Renal cortex interstitium (tissue), 11 donors: ENCODE measurements at regions not wholly inside any gene's neighbourhood (a gene's known extent, or its start where the extent isn't known, plus 50 kb on each side); places are given as distances from the start of the nearest gene placed in this dataset.
"Not testable (repeated sequence)": the region's sequence is repeated elsewhere in the genome, so short reads cannot be mapped to it uniquely, and the experiment has no call there.

ENCODE experiments used
- DNase-seq, 11 donors: peaks; one replicate each; pipeline ENCODE4 v3.0.0-alpha.2; 2013; ENCODE audit warnings: low read depth in 9 of 11, low spot score in 4 of 11; ENCODE audit errors: extremely low read depth in 1 of 11

DNA sequence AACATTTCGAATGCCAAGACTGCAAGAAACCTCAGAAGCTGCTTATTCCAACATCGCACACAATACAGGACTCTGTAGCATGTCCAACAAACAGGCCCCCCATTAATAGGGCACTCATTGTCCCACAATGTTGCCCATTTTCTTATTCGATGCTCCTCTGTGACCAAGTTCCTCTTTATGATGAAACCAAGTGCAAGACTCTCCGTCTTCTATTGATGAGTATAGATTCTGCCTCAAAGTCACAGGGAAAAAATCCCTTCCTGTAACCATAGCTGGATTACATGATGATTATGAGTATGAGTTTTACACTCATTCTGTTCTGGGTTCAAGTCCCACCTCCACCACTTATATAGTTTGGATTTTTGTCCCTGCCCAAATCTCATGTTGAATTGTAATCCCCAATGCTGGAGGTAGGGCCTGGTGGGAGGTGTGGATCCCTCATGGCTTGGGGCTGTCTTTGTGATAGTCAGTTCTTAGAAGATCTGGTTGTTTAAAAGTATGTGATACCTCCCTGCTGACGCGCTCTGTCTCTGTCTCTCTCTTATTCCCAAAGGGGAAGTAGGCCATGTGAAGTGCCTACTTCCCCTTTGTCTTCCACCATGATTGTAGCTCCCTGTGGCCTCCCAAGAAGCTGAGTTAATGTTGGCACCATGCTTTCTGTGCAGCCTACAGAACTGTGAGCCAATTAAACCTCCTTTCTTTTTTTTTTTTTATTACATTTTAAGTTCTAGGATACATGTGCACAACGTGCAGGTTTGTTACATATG is 148.7 kb downstream of the OSR1 start:
- DNase-seq = no peak

DNA sequence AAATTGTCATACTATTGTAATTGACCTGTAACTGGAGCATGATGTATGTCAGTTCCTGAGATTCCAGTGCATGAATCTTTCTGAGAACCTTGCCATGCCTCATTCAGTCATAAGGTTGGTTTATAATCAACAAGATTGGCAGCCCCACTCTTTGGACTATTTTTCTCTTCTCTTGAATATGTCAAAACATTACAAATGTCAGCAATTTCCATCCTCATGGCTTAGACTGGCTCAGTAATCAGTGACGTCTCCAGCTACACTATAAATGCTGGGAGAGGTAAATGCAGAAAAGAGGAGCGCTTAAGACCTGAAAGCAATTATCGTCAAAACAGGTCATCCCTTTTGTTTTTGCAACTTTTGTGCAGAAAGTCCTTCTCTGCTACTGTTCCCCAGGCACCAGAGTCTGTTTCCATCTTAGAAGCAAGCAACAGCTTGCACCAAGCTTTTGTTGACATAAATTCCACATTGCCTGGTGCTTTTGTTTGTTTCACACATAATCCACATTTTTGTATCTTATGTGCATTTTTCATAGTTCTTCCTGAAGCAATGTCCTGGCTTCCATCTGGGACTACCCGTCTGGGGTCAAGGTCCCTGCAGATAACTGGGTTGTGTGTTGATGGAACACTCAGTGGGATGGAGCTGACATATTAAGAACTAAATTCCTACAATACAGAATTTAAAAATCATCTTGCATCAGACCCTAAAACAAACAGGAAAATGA is 149.8 kb downstream of the OSR1 start:
- DNase-seq = no peak

DNA sequence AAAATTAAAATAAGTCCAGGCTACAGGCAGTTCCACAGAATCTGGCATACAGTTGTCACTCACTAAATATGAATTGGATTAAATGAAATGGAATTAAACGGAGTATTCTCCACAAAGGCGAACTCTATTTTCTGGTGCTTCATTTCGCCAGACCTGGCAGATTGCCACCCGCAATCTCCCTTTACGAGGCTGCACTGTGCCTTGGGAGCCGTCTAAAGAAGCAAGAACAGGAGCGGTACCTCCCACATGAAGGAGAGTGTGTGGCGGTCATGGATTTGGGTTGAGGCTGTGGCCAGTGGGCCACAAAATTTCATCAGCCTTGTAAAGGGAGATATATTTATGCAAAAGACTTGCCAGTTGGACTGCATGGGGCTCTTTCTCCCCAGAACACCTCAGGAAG is 151.0 kb downstream of the OSR1 start:
- DNase-seq = no peak

DNA sequence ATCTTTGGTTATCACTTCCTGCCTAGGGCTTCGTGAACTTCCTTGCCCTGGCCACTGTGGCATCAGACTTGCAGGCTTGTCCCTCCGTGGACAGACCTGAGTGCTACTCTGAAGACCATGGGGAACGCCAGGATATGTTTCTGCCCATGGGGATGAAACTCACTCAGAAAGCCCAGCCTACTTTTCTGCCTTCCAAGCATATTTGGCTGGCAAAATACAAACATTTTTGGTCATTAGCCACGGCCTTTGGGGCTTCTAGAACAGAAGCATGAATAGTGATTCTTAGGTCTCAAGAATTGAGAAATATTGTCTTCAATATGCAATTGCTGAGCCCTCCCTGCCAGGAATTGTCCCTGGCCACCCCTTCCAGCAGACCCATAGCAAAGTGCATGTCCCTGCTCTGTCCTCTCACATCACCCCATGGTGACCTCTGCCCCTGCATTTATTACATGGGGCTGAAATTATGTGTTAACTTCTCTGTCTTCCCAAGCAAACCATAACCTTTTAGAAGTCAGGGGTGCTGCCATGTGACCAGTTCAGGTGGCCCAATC is 152.4 kb downstream of the OSR1 start:
- no peak for DNase-seq

DNA sequence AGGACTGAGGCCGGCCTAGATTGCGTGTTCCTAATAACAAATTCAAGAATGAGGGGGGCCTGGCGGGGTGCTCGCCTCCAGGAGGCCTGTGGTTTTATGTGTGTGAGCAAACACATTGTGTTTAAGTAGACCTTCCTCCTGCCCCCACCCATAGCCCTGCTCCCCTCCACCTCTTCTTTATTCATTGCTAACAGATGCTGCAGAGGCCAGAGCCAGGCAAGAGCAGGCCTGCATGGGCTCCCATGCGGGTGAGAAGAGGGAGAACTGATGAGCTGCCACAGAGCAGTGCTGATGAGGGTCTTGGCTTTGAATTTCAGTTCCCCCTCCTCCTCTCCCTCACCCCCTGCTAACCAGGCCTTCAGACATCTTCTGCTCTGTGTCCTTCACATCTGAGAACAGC is 154.6 kb downstream of the OSR1 start:
- no peak for DNase-seq

DNA sequence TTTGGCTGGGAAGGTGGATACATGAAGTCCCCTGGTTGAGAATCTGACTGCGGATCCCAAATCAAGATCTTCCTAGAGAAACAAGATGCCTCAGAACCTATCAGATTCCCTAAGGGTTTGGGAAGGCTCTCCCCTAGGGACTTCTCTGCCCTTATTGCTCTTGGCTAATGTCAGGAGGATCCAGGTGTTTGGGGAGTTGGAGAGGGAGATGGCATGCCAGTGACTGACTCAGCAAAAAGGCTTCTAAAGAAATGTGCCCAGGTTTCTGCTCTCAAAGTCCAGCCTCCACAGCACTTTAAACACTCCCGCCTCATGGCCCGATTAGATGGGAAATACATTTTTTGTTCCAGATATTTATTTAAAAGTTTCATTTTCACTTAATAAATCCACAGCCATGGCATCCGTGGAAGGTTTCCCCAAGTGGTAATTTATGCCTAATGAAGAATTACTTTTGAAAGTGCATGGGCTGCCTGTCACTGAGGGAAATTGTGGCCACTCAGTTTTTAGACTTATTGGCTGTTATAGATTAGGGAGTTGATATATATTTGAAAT is 156.4 kb downstream of the OSR1 start:
- DNase-seq = no peak

DNA sequence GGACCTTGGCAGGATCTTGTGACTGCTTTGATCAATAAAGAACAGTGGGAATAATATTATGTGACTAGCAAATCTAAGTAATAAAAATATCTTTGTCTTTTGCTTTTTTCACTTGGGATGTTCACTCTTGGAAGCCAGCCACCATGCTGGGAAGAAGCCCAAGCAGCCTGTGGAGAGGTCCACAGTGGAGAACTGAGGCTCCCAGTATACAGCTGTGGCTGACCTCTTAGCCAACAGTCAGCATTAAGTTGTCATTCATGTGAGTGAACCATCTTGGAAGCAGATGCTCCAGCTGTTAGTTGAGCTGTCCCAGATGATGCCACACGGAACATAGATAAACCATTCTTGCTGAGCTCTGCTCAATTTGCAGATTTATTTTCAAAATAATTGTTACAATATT is 160.0 kb downstream of the OSR1 start:
- no peak for DNase-seq

DNA sequence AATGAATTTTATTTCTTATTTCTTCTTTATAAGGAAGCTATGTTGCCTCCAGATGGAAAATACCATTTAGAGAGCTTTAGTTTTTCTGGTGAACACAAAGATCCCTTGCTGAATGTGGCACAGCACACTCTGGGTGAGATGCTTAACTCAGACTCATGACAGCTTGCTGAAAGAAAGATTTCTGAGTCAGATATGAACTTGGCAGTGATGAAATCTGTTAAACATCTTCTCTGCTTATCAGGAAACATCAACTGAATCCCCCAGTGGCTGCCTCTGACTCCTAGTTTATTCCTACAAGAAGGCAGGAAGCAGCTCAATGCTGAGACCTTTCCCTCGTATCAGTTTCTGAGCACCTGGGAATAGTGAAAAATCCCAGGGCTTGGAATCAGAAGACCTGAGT is 162.8 kb downstream of the OSR1 start:
- DNase-seq = no peak

DNA sequence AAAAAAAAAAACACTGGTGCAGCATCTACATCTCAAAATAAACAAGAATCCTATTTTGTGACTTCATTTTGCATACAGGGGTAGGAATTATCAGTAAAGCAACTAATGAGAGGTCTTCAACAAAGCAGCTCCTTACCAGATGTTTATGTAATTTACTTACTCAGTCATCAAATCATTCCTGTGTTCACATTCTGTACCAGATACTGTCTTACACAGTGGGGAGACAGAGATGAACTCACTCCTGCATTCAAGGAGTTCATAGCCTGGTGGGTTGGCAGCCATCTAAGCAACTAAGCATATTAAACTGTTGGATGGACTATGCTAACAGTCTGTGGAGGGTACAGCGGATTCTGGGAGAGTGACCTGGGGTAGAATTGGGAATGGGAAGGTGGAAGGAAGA is 169.0 kb downstream of the OSR1 start:
- DNase-seq = no peak

DNA sequence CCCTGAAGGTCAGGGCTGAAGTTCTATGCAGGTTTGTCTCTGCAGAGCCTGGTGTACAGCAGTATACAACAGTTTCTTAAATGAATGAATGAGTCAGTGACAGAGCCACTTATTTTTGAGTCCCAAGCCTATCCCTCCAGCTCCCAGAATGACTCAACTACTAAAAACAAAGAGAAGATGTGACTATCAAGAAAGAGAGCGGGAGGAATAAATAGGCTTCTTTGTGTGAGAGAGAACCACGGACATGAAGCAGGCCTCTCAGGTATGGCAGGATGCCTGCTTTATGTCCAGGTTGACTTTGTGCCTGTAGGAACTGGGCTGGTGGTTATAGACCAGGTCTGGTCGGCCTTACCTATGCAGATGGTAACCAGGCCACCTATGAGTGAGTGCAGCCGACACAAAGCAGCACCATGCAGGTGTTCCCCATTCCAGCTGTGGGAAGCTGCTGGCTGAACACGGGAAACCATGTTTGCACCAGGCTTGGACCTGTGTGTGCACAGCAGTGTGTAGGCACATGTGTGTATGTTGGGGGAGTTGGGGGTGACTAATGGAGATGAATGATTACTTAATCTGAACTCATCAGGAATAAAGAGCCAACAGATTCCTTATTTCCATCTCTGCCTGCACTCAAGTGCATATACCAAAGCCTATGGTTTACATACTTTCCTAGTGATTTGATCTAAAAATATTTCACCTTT is 171.0 kb downstream of the OSR1 start:
- no peak for DNase-seq

DNA sequence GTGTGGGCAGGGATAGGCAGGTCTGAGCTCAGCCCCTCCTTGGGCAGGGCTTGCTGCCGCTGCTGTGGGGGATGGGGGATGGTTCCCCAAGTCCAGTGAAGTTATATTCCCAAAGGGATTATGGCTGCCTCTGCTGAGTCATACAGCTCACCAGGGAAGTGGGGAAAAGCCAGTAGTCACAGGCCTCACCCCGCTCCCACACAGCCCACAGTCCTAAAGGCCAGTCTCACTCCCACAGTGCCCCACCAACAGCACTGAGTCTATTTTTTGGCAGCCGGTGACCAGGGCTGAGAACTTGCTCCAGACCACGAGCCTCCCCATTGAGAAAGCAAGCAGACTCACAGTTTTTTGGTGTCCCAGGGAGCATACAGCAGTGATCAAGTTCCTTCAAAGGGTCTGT is 173.3 kb downstream of the OSR1 start:
- DNase-seq = no peak

DNA sequence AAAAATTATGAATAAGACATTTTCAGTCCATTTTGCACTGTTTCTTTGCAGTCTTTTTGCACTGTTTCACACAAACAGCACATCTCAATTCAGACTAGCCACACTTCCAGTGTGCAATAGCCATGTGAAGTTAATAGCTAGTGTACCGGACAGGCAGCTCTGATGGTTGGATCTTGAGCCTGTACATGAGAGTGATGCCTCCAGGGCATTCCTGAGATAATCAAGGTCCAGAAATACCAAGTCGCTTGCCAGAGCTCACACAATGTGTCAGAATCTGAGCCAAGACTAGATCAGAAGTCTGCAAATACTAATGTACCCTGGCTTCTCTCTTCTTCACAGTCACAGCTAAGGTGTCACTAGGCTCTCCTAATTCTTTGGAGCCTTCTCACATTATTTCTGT is 180.2 kb downstream of the OSR1 start:
- no peak for DNase-seq

DNA sequence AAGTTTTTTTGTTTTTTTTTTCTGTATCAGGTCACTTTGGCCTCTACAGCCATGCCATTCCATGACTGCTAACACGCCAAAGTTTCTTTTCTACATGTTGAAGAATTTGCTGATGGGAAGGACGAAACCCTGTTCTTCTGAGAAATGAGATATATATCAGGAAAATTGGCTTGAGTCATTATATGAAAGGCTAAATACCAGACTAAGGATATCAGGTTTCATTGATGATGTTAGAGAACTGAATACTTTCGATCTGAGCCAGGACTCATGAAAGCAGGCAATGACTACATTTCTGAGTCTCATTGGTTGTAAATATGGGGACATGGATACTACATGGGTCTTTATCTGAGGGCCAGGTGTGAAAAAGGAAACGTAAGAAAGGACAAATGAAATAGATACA is 181.4 kb downstream of the OSR1 start:
- no peak for DNase-seq

DNA sequence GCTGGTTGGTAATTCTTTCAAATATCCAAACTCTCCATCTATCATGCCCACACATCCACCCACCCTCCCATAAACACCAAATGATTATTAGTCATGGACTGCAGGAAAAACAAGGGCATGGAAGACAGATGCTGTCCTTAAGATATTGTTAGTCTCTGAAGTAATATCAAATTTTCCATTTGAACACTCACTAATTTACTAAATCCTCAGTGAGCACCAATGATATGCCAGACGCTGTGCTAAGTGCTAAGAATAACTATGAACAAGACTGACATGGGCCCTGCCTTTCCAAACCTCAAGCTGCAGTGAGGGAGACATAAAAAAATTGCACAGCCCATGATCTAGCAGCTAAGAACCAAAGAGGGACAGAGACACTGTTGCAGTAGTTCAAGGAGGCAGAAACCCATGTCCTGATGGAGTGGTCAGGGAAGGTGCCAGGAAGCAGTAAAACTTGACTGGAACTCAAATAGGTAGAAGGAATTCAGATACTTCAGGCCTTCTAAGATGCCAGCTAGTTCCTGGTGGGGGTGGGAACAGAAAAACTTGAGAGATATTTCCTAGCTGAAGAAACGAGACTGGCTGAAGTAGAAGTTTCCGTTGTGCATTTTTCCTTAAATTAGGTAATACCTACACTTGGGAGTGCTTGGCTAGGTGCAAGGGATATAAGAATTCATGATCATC is 182.1 kb downstream of the OSR1 start:
- no peak for DNase-seq

DNA sequence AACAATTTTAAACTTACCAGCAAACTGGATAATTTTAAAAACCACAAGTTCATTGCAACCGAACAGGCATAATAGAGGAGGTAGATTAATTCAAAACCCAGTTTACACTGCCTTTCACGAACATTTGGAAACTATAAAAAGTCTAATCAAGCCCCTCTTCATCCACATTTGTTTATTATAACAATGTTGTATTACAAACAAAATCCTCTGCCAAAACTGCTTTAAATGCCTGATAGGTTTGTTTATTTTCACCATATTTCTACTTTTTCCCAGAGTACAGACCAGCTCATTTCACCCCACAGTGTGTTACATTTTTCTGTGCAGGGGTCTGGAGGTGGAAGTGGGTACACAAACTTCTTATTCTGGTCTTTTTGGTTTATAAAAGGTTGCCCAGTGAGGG is 184.2 kb downstream of the OSR1 start:
- DNase-seq = no peak

DNA sequence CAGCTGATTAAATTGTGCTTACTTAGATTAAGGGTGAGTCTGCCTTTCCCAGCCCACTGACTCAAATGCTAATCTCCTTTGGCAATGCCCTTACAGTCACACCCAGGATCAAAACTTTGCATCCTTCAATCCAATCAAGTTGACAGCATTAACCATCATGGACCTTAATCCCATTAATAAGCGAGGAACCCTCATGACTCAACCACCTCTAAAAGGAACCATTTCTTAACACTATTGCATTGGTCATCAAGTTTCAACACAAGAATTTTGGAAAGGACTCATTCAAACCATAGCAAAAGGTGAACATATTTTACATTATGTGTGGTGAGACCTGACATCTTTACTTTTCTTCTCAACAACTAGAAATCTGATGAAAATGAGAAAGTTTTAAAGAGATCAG is 187.0 kb downstream of the OSR1 start:
- no peak for DNase-seq

DNA sequence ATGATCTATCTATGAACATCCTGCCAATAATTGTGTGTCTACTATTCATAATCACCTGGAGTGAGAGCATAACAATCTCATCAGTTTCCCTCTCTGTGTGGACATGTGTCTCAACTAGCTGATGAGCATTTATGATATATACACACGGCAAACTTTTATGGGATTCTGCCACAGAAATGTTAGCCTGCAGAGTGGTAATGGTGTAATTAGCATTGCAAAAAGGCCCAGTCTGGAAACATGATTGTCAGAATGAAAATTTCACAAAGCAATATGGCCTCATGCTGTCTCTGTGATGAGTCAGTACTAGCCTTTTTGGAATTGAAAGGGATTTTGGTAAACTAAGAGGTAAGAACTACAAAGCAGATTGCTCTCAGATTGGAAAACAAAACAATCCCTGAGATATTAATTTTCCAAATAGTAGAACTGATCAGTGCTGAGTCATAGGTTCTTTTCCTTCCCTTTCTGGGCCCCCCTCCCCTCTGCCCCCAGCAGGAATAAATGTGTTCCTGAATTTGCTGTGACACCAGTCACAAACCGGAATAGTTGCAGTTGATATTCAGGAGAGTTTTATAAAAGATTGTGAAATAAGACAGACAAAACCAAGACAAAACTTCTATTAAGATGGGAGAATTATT is 189.2 kb downstream of the OSR1 start:
- DNase-seq = no peak

DNA sequence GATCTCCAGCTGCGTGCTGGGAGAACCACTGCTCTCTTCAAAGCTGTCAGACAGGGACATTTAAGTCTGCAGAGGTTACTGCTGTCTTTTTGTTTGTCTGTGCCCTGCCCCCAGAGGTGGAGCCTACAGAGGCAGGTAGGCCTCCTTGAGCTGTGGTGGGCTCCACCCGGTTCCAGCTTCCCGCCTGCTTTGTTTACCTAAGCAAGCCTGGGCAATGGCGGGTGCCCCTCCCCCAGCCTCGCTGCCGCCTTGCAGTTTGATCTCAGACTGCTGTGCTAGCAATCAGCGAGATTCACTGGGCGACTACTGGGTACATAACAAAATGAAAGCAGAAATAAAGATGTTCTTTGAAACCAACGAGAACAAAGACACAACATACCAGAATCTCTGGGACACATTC is 194.3 kb downstream of the OSR1 start:
- DNase-seq = not testable (repeated sequence)

DNA sequence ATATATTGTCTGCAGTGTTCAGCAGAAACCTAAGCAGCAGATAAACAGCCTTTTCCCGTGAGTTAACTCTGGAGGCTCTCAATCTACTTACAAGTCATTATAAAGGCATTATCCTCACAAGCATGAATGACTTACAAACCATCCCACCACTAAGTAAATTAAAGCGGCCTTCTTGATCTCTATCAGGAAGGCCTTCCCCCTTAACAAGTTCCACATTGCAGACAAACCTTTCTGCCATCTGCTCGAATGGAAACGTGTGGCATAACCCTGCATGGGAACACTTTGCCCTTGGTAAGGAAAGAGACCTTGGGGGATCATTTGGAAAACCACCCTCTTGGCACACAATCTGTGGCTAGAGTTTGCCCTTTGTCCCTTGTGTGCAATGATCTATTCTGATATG is 199.5 kb downstream of the OSR1 start:
- no peak for DNase-seq
